ENCODE measurements at regions not wholly inside any gene's neighbourhood (a gene's known extent, or its start where the extent isn't known, plus 50 kb on each side); places are given as distances from the start of the nearest gene placed in this dataset.

DNA sequence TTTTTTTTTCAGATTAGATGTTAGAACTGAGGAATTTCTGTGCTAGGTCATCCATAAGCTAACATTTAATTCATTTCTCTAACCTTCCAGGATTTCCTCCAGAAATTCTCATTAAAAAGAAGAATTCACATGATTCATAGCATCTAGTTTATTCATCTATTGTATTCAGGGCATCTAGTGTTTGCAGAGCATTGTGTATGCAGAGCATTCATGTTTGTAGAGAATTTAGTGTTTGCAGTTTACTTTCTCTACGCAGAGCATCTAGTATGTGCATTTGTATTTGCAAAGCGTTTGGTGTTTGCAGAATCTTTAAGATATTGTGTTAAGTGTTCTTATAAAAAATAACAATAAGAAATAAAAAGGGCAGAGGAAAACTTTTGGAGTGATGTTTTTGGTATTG is 491.1 kb downstream of the MTRR start:
- Histone ChIP-seq H3K27ac (no peak overlapping the region), H3K4me3 (no peak overlapping the region)
- no peak for TF ChIP-seq CTCF (IDR thresholded peaks at IDR 0.05)
- no peak for DNase-seq (ENCODE audit: low spot score)

DNA sequence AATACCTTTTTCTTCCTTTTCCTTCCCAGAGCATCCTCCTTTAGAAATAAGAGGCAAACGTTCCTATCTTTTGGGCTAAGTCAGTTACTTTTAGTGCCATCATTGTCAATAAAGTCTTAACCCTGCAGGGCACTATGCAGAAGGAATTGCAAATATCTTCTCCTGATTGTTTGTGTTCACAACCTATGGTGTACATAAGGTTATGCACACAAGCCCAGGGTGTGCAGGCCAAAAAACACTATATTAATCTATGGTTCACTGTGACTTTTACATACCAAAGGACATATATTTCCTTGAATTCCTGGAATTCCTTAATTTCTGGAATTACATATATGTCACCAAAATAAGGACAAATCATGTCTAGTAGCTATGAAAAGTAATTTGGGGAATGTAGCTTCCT is 493.5 kb downstream of the MTRR start:
- Histone ChIP-seq H3K27ac (no peak overlapping the region), H3K4me3 (no peak overlapping the region)
- no peak for TF ChIP-seq CTCF (IDR thresholded peaks at IDR 0.05)
- no peak for DNase-seq (ENCODE audit: low spot score)

DNA sequence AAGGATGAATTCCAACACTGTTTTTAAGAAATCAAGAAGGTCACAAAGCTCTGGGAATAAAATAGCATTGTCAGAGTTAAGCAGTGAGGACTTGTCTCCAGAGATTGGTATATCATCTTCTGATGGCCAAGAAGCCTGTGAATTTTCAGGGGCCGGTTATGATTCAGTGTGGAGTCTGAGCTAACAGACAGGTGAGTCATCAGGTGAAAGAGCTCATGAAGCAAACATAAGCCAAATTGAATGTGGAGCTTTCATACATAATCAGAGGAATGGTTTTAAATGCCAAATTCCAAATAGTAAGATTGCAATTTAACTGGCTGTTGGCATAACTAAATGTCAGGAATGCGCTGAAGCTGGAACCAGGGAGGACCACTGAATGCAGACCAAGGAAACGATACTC is 494.2 kb downstream of the MTRR start:
- H3K4me3 ChIP-seq, result no peak overlapping the region
- H3K27ac ChIP-seq, result no peak overlapping the region
- no peak for DNase-seq (ENCODE audit: low spot score)
- no peak for TF ChIP-seq CTCF (IDR thresholded peaks at IDR 0.05)

DNA sequence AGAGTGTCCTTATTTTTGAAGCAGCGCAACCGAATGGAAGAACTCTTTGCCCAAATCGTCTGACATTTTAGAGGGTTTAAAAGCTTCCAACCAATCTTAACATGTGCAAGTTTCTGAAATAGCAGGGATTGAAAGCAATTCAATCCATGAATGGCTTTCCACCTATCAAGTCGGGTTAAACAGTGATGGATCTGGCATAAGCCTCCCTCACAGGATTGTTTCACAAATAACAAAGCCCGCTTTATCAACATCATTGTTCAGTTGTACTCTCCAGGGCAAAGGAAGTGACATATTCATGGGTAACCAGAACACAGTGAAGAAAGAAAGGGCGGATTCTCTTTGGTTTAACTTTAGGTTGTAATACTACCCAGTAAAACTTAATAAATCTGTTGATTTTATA is 497.3 kb downstream of the MTRR start:
- Histone ChIP-seq H3K4me3 (no peak overlapping the region), H3K27ac (no peak overlapping the region)
- no peak for DNase-seq (ENCODE audit: low spot score)
- TF ChIP-seq CTCF (IDR thresholded peaks at IDR 0.05), result no peak

- TF ChIP-seq CTCF (IDR thresholded peaks at IDR 0.05), result no peak
- Histone ChIP-seq H3K27ac (no peak overlapping the region), H3K4me3 (no peak overlapping the region)
- no peak for DNase-seq (ENCODE audit: low spot score)
These were observed 507.5 kb downstream of the MTRR start for GRCh38 chr5:8376478-8376877.

DNA sequence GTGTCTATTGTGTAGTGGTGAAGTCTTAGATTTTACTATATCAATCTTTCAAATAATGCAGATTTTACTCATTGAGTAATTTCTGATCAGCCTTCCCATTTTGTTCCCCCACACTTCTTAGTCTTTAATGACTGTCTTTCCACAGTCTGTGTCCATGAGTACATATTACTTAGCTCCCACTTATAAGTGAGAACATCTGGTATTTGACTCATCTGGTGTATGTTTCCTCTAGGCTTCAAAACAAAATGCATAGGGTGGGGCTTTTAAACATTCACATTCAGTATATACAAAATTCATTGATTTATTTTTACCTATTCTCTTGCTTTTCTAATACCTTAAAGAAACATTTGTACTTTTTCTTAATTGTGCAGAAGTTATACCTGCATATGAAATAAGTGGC is 513.0 kb downstream of the MTRR start:
- Histone ChIP-seq H3K27ac (no peak overlapping the region), H3K4me3 (no peak overlapping the region)
- DNase-seq (ENCODE audit: low spot score), result no peak
- TF ChIP-seq CTCF (IDR thresholded peaks at IDR 0.05), result no peak

DNA sequence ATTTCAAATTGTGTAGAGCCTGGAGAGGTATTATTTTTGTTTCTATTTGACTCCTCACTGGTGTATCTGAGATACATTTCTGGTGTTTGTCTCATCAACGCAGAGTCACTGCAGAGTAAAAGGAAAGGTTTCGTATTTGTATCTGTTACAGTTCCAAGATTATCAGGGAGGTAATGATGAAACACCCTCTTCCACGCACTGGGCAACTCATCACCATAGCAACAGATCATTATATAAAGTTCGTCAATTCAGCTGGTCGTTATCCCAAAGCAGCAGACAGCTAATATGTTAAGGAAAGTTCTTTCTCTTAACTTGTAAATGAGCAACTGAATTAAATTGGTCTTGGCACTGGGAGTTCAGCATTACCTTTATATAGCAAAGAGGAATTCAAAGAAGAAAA is 513.5 kb downstream of the MTRR start:
- no peak for DNase-seq (ENCODE audit: low spot score)
- no peak for TF ChIP-seq CTCF (IDR thresholded peaks at IDR 0.05)
- Histone ChIP-seq H3K4me3 (no peak overlapping the region), H3K27ac (no peak overlapping the region)
